Fibroblast of skin of abdomen (primary cell): ENCODE measurements at regions not wholly inside any gene's neighbourhood (a gene's known extent, or its start where the extent isn't known, plus 50 kb on each side); places are given as distances from the start of the nearest gene placed in this dataset.
"Not testable (repeated sequence)": the region's sequence is repeated elsewhere in the genome, so short reads cannot be mapped to it uniquely, and the experiment has no call there.

Source experiments
- DNase-seq: peaks from one replicate; pipeline ENCODE4 v3.0.0-alpha.2; 2013

GRCh38 chr7:69295977-69296376 is 302.3 kb upstream of the AUTS2 start:
- no peak for DNase-seq

- DNase-seq, result no peak
Observed at GRCh38 chr7:69301253-69301652, 297.0 kb upstream of the AUTS2 start.

GRCh38 chr7:69309601-69310000 is 288.7 kb upstream of the AUTS2 start:
- peak; percentile 35 for DNase-seq

- no peak for DNase-seq
Observed at GRCh38 chr7:69311489-69311888, 286.8 kb upstream of the AUTS2 start.

GRCh38 chr7:69313852-69314251 is 284.4 kb upstream of the AUTS2 start:
- DNase-seq, result not testable (repeated sequence)

GRCh38 chr7:69318794-69319193 is 279.5 kb upstream of the AUTS2 start:
- no peak for DNase-seq

- DNase-seq, result no peak
Observed at GRCh38 chr7:69328516-69328915, 269.8 kb upstream of the AUTS2 start.

- peak; percentile 89 for DNase-seq
Observed at GRCh38 chr7:69334701-69335100, 263.6 kb upstream of the AUTS2 start.

GRCh38 chr7:69335331-69335730 is 262.9 kb upstream of the AUTS2 start:
- peak; percentile 66 for DNase-seq

GRCh38 chr7:69336976-69337375 is 261.3 kb upstream of the AUTS2 start:
- DNase-seq, result no peak

- peak; percentile 89 for DNase-seq
Observed at GRCh38 chr7:69338144-69338543, 260.1 kb upstream of the AUTS2 start.

GRCh38 chr7:69341288-69341687 is 257.0 kb upstream of the AUTS2 start:
- DNase-seq, result no peak

- DNase-seq, result peak; percentile 96
Observed at GRCh38 chr7:69342154-69342884, 256.0 kb upstream of the AUTS2 start.

- no peak for DNase-seq
Observed at GRCh38 chr7:69349291-69349690, 249.0 kb upstream of the AUTS2 start.

GRCh38 chr7:69358163-69358821 is 240.0 kb upstream of the AUTS2 start:
- no peak for DNase-seq

GRCh38 chr7:69359003-69359700 is 239.1 kb upstream of the AUTS2 start:
- DNase-seq, result peak; percentile 91

- DNase-seq, result no peak
Observed at GRCh38 chr7:69360913-69361312, 237.4 kb upstream of the AUTS2 start.

GRCh38 chr7:69363136-69363535 is 235.1 kb upstream of the AUTS2 start:
- DNase-seq, result peak; percentile 58

- peak; percentile 25 for DNase-seq
Observed at GRCh38 chr7:69364813-69365643, 233.2 kb upstream of the AUTS2 start.

- DNase-seq, result peak; percentile 92
Observed at GRCh38 chr7:69365651-69366192, 232.6 kb upstream of the AUTS2 start.

- DNase-seq, result peak; percentile 92
Observed at GRCh38 chr7:69367780-69368179, 230.5 kb upstream of the AUTS2 start.
